B cell (primary cell): ENCODE measurements at regions not wholly inside any gene's neighbourhood (a gene's known extent, or its start where the extent isn't known, plus 50 kb on each side); places are given as distances from the start of the nearest gene placed in this dataset.

ENCODE experiments used
- EZH2 ChIP-seq: IDR thresholded peaks from 2 replicates; pipeline ENCODE4 v1.6.1; 2012; ENCODE audit warnings: borderline replicate concordance, low read depth, mild to moderate bottlenecking, moderate library complexity, low read length; ENCODE audit not compliant: insufficient read depth, poor library complexity, severe bottlenecking
- TF ChIP-seq, protein P1 (sequence below): fragments of 200-600 bp; IDR thresholded peaks from one replicate; pipeline ENCODE4 v1.8.0; 2022; ENCODE audit warnings: antibody characterized with exemption, mild to moderate bottlenecking

GRCh38 chr3:40655551-40655950 lies 130.8 kb downstream of the ZNF621 start:
- TF ChIP-seq, protein P1, sequence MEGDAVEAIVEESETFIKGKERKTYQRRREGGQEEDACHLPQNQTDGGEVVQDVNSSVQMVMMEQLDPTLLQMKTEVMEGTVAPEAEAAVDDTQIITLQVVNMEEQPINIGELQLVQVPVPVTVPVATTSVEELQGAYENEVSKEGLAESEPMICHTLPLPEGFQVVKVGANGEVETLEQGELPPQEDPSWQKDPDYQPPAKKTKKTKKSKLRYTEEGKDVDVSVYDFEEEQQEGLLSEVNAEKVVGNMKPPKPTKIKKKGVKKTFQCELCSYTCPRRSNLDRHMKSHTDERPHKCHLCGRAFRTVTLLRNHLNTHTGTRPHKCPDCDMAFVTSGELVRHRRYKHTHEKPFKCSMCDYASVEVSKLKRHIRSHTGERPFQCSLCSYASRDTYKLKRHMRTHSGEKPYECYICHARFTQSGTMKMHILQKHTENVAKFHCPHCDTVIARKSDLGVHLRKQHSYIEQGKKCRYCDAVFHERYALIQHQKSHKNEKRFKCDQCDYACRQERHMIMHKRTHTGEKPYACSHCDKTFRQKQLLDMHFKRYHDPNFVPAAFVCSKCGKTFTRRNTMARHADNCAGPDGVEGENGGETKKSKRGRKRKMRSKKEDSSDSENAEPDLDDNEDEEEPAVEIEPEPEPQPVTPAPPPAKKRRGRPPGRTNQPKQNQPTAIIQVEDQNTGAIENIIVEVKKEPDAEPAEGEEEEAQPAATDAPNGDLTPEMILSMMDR, result no peak
- no peak for TF ChIP-seq EZH2
